ENCODE measurements at regions not wholly inside any gene's neighbourhood (a gene's known extent, or its start where the extent isn't known, plus 50 kb on each side); places are given as distances from the start of the nearest gene placed in this dataset.

DNA sequence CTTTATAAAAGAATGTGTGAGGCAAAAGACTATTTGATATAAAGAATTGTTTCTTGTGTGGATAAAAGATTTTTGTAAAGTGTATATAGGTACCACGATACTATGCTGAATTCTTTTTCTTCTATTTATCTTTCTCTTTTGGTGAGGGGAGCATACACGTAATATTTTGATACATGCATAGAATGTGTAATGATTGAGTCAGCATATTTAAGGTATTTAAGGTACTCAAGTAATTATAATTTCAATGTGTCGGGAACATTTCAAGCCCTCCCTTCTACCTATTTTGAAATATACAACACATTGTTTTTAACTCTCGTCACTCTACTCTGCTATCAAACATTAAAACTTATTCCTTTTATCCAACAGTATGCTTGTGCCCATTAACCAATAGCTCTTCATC is 1221.6 kb upstream of the PHF14 start:
- no peak for TF ChIP-seq CTCF (IDR thresholded peaks at IDR 0.05)
- Histone ChIP-seq H3K36me3 (ENCODE audit: low read depth) (no peaks in the 10 kb centered on the region), H3K4me3 (no peak overlapping the region), H3K9me3 (peaks cover 35% of the 10 kb centered on the region), H3K4me1 (ENCODE audit: low read depth) (no peaks in the 10 kb centered on the region)
- ATAC-seq: no peak
- intact Hi-C loops (cut with DNase I, micrococcal nuclease): no loop called here
- no peak for DNase-seq

DNA sequence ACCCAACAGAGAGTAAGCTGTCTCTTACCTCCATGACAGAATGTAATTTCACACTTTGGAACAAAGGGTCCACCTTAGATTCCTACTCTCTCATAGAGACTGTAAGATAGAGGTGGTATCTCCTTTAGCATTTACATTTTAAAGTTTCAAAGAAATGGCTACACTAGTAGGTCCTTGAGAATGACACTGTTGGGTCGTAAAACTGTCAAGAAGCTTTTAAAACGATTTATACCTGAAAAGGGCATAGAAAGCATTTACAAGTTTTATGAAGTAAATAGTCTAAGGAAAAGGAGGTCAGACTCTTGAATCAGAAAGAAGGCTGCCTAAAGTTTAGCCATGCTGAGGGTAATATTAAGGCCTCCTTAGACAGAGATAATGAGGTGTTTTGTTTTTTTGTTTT is 1212.4 kb upstream of the PHF14 start:
- no peak overlapping the region for H3K4me3 ChIP-seq
- no peak for TF ChIP-seq CTCF (IDR thresholded peaks at IDR 0.05)
- no peaks in the 10 kb centered on the region for H3K36me3 ChIP-seq (ENCODE audit: low read depth)
- DNase-seq (no peak), ATAC-seq (no peak)
- no peaks in the 10 kb centered on the region for H3K4me1 ChIP-seq (ENCODE audit: low read depth)
- intact Hi-C loops (cut with DNase I, micrococcal nuclease): no loop called here
- peaks cover 11% of the 10 kb centered on the region for H3K9me3 ChIP-seq

DNA sequence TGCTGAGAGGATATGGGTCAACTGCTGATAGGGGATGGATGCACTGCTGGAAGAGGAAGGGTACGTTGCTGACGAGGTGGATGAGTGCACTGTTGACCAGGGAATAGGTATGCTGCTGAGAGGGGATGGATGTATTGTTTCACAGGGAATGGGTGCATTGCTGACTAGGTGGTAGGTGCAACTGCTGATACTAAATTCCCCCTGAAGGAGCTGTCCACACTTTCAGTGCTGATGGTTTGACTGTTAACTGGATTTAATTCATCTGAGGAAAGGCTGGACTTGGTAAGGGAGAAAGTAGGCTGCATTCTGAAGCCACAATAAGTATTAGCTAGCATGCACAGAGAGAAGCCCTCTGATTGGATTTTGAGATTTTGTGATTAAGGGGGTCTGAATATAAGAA is 1196.8 kb upstream of the PHF14 start:
- Histone ChIP-seq H3K9me3 (peaks cover 46% of the 10 kb centered on the region), H3K36me3 (ENCODE audit: low read depth) (no peaks in the 10 kb centered on the region), H3K4me1 (ENCODE audit: low read depth) (no peaks in the 10 kb centered on the region), H3K4me3 (no peak overlapping the region)
- intact Hi-C loops (cut with DNase I, micrococcal nuclease): no loop called here
- no peak for TF ChIP-seq CTCF (IDR thresholded peaks at IDR 0.05)
- no peak for DNase-seq
- ATAC-seq: no peak

DNA sequence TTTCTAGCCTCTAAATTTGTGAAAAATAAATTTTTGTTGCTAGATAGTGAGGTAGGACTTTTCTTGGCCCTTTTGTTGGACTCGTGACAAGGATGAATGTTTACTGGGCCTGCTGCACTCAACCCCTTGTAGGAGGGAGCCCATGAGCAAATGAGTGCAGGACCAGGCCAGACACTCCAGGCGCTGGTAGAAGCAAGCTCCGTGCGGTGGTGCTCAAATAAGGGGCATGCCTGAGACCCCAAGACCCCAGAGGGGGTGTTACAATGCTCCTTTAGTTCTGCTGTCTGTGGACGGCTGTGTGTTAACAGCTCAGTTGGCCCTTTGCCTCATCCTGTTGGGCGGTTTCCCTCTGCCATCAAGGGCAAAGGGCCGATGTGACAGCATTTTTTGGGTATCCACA is 1195.3 kb upstream of the PHF14 start:
- TF ChIP-seq CTCF (IDR thresholded peaks at IDR 0.05): no peak
- ATAC-seq (no peak), DNase-seq (peak in 1 of 3 donors; percentile 16)
- no peak overlapping the region for H3K4me3 ChIP-seq
- H3K4me1 ChIP-seq (ENCODE audit: low read depth): no peaks in the 10 kb centered on the region
- peaks cover 50% of the 10 kb centered on the region for H3K9me3 ChIP-seq
- intact Hi-C loops (cut with DNase I, micrococcal nuclease): no loop called here
- no peaks in the 10 kb centered on the region for H3K36me3 ChIP-seq (ENCODE audit: low read depth)

GRCh38 chr7:9781710-9782109 is 1192.0 kb upstream of the PHF14 start:
- no peak for TF ChIP-seq CTCF (IDR thresholded peaks at IDR 0.05)
- DNase-seq: no peak
- intact Hi-C loops (cut with DNase I, micrococcal nuclease): no loop called here
- H3K4me1 ChIP-seq (ENCODE audit: low read depth): no peaks in the 10 kb centered on the region
- H3K9me3 ChIP-seq: peaks cover 42% of the 10 kb centered on the region
- ATAC-seq: no peak
- H3K4me3 ChIP-seq: no peak overlapping the region
- no peaks in the 10 kb centered on the region for H3K36me3 ChIP-seq (ENCODE audit: low read depth)

DNA sequence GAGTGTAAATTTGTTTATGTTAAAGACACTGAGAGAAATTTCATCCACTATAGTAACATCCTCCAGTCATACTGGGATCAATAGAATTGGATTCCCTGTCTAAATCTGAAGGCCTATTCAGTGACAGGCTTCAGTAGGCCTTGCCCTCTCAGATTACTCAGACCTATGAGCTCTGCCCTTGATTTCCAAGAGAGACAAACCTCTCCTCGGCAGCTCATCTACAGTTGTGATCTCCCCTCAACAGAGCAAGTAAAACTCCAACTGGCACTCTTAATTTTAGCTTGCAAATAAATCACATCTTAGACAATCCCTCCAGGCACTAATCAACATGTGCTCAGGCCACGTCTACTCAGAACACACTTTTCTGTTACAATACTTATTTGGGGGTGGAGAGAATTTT is 1191.4 kb upstream of the PHF14 start:
- TF ChIP-seq CTCF (IDR thresholded peaks at IDR 0.05): no peak
- peaks cover 38% of the 10 kb centered on the region for H3K9me3 ChIP-seq
- no peaks in the 10 kb centered on the region for H3K4me1 ChIP-seq (ENCODE audit: low read depth)
- no peak for DNase-seq
- no peak overlapping the region for H3K4me3 ChIP-seq
- ATAC-seq: no peak
- intact Hi-C loops (cut with DNase I, micrococcal nuclease): no loop called here
- H3K36me3 ChIP-seq (ENCODE audit: low read depth): no peaks in the 10 kb centered on the region
